ENCODE measurements at regions not wholly inside any gene's neighbourhood (a gene's known extent, or its start where the extent isn't known, plus 50 kb on each side); places are given as distances from the start of the nearest gene placed in this dataset.

GRCh38 chr3:65042675-65043074, 354.9 kb upstream of the ADAMTS9 start:
- DNase-seq, result no peak
- TF ChIP-seq POLR2A (IDR thresholded peaks at IDR 0.05; ENCODE audit: low read length), result no peak
- TF ChIP-seq GATA1 (IDR thresholded peaks at IDR 0.05; ENCODE audit: low read depth, low read length), result no peak

- no peak for TF ChIP-seq GATA1 (IDR thresholded peaks at IDR 0.05; ENCODE audit: low read depth, low read length)
- no peak for TF ChIP-seq POLR2A (IDR thresholded peaks at IDR 0.05; ENCODE audit: low read length)
- peak; percentile 61 to 90 for DNase-seq
These were observed 352.0 kb upstream of the ADAMTS9 start for GRCh38 chr3:65039754-65040210.

DNA sequence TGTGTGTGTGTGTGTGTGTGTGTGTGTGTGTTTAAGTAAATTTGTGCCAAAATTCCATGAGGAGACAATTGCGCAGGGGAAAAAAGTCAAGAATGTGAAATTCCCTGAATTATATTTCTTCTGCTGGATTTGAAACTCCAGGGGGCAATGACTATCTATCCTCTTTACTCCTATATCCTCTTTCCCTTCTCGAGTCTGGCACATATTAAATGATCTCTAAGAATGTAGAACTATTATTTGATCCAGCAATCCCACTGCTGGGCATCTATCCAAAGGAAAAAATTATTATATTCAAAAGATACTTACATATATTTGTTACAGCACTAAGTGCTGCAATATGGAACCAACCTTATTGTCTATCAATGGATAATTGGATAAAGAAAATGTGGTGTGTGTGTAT, 350.1 kb upstream of the ADAMTS9 start:
- DNase-seq, result no peak
- TF ChIP-seq POLR2A (IDR thresholded peaks at IDR 0.05; ENCODE audit: low read length) (no peak), GATA1 (IDR thresholded peaks at IDR 0.05; ENCODE audit: low read depth, low read length) (no peak)

GRCh38 chr3:65035246-65035645, 347.4 kb upstream of the ADAMTS9 start:
- peak in 1 of 2 experiments; percentile 42 for DNase-seq
- no peak for TF ChIP-seq POLR2A (IDR thresholded peaks at IDR 0.05; ENCODE audit: low read length)

- DNase-seq, result no peak
- no peak for TF ChIP-seq GATA1 (IDR thresholded peaks at IDR 0.05; ENCODE audit: low read depth, low read length)
- no peak for TF ChIP-seq POLR2A (IDR thresholded peaks at IDR 0.05; ENCODE audit: low read length)
These were observed 345.8 kb upstream of the ADAMTS9 start for GRCh38 chr3:65033576-65033975.

DNA sequence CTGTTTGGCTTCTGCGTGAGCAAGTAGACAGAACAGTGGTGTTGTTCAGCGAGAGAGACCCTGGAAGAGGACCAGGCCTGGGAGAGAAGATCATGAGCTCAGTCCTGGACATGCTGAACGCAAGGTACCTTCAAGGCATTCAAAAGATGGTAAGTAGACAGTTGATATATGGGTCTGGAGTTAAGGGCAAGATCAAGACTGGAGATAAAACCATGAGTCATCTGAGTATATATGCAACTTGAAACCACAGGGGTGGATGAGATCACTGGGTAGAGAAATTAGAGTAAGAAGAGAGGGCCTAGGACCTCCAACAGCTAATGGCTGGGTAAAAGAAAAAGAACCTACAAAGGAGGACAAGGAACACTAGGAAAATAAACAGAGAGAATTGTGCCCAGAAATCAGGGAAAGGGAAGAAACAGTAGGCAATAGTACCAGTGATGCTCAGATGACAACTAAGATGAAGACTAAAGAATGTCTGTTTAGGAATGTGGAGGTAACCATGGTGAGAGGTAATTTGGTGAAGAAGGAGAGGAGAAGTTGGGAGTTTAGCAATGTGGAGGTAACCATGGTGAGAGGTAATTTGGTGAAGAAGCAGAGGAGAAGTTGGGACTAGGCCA, 343.2 kb upstream of the ADAMTS9 start:
- TF ChIP-seq POLR2A (IDR thresholded peaks at IDR 0.05; ENCODE audit: low read length) (no peak), GATA1 (IDR thresholded peaks at IDR 0.05; ENCODE audit: low read depth, low read length) (no peak)
- peak; percentile 50 to 64 for DNase-seq

DNA sequence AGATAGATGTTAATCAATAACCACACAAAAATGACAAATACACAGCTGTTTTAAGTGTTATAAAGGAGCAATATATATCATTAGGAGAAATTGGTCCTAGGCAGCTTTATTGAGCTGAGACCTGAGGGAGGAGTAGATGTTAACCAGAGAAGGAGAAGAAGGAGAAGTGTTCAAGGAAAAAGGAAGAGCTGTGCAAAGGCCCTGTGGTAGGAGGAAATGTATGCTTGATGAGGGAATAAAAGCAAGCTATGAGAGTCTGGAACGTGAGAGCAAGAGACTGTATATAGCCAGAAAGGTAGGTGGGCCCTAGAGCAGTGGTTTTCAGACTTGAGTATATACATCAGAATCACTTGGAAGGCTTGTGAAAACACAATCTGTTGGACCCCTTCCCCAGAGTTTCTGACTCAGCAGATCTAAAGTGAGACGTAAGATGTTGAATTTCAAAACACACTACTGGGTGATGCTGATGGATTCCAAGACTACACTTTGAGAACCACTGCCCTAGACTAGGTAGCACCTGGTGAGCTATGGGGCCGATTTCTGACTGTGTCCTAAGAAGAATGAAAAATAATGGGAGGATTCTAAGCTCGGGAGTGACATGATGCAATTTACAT, 342.3 kb upstream of the ADAMTS9 start:
- TF ChIP-seq GATA1 (IDR thresholded peaks at IDR 0.05; ENCODE audit: low read depth, low read length) (no peak), POLR2A (IDR thresholded peaks at IDR 0.05; ENCODE audit: low read length) (no peak)
- DNase-seq, result no peak

DNA sequence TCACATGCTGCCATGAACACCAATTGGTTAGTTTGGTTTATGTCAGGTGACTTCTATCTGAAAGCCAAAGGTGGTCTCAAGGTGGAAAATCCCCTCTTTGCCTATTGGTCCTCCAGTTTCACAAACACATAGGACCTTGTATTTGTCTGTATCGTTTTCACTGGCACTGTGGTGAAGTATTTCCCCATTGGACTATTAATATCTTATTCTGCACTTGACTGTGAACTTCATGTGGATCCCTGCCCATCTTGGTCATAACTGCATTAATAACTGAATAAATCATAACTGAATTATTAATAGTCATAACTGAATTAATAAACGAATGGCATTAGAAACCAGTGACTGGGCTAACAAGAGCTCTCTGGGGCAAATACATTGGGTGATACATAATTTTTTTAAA, 341.3 kb upstream of the ADAMTS9 start:
- DNase-seq, result no peak
- TF ChIP-seq POLR2A (IDR thresholded peaks at IDR 0.05; ENCODE audit: low read length), result no peak
- no peak for TF ChIP-seq GATA1 (IDR thresholded peaks at IDR 0.05; ENCODE audit: low read depth, low read length)

DNA sequence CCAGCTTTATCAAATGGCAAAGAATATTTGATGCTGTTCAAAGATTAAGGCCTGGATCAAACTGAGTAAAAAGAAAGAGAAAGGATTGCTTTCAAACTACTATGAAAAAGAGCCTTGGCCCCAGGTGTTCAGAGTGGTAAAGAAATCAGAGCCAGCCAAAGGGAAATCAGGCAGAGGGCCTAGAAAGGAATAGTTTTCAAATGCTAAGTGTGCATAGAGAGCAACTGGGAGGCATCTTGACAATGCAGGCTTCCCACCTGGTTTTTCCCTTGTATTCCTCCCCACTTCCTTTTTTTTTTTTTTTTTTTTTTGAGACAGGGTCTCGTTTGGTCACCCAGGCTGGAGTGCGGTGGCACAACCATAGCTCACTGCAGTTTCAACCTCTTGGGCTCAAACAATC, 340.2 kb upstream of the ADAMTS9 start:
- TF ChIP-seq POLR2A (IDR thresholded peaks at IDR 0.05; ENCODE audit: low read length), result no peak
- DNase-seq, result no peak

GRCh38 chr3:65027335-65027734, 339.5 kb upstream of the ADAMTS9 start:
- no peak for TF ChIP-seq GATA1 (IDR thresholded peaks at IDR 0.05; ENCODE audit: low read depth, low read length)
- DNase-seq, result no peak

- TF ChIP-seq POLR2A (IDR thresholded peaks at IDR 0.05; ENCODE audit: low read length) (no peak), GATA1 (IDR thresholded peaks at IDR 0.05; ENCODE audit: low read depth, low read length) (no peak)
- DNase-seq, result no peak
These were observed 338.4 kb upstream of the ADAMTS9 start for GRCh38 chr3:65026151-65026550.

DNA sequence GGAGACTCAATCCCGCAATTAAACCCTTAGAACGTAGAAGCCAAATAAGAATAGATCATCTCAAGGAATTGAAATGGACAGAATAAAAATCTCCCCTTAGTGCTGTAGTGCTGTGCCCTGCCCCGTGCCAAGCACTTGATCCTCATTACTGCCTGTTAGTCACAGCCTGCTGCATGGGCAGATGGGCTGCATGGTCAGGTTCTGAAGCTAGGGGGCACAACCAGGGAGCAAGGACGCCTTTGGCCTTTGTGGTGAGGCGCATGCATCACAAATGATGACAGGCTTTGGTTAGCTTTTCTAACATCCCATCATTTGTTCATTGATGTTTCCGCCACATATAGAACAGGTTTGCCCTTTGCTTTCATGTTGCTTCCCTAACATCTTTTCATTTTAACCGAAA, 336.3 kb upstream of the ADAMTS9 start:
- TF ChIP-seq POLR2A (IDR thresholded peaks at IDR 0.05; ENCODE audit: low read length) (no peak), GATA1 (IDR thresholded peaks at IDR 0.05; ENCODE audit: low read depth, low read length) (no peak)

GRCh38 chr3:65020281-65021160, 332.7 kb upstream of the ADAMTS9 start:
- TF ChIP-seq GATA1 (IDR thresholded peaks at IDR 0.05; ENCODE audit: low read depth, low read length), result no peak
- DNase-seq, result no peak

More for the DNA sequence above, 336.3 kb upstream of the ADAMTS9 start:
- DNase-seq, result no peak

DNA sequence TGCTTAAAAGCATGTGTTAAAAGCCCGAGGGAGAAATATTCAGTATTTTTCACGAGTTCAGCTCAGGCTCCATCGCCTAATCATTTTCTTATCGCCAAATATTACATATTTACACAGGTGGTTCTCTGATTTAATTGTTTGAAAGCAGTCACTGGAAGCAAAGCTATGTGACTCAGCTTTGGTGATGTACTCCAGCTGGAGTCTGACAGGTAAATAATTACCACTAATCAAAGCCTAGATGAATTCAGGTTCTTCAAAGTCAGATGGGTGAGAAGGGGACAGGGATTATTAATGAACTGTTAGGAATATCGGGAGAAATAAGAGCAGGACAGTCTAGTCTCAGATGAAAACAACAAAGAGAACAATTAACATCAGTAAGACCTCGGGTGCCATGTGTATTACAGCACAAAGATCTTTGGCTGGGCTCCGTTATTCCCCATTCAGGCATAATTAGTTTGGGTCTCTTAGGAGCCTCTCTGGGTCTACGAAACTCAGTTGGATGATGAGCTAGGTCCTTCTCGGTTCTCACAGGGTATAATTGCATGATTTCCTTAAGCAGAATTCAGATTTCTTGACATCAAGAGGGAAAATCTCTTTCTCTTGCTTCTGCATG, 331.7 kb upstream of the ADAMTS9 start:
- TF ChIP-seq GATA1 (IDR thresholded peaks at IDR 0.05; ENCODE audit: low read depth, low read length), result no peak
- TF ChIP-seq POLR2A (IDR thresholded peaks at IDR 0.05; ENCODE audit: low read length), result no peak
- no peak for DNase-seq
